ENCODE measurements at regions not wholly inside any gene's neighbourhood (a gene's known extent, or its start where the extent isn't known, plus 50 kb on each side); places are given as distances from the start of the nearest gene placed in this dataset.

GRCh38 chr2:107712857-107713256, 113.8 kb upstream of the RGPD4 start:
- H3K4me3 ChIP-seq, result peak overlapping the region in 1 of 4 donors; percentile 31
- no peak for TF ChIP-seq CTCF (IDR thresholded peaks at IDR 0.05)
- no peak for TF ChIP-seq POLR2A (IDR thresholded peaks at IDR 0.05)
- 26 to 36% methylated on average over 6 of the region's 6 CpGs for WGBS, 2 donors

GRCh38 chr2:107717661-107718060, 109.0 kb upstream of the RGPD4 start:
- Histone ChIP-seq H3K4me1 (no peaks in the 10 kb centered on the region), H3K9me3 (no peaks in the 10 kb centered on the region), H3K27ac (no peak overlapping the region), H3K27me3 (no peaks in the 10 kb centered on the region), H3K36me3 (no peaks in the 10 kb centered on the region), H3K4me3 (no peak overlapping the region)
- TF ChIP-seq POLR2A (IDR thresholded peaks at IDR 0.05) (no peak), CTCF (IDR thresholded peaks at IDR 0.05) (no peak)
- intact Hi-C loops (cut with DNase I), result no loop called here
- DNase-seq, result no peak
- 64 to 68% methylated on average over 5 of the region's 5 CpGs for WGBS, 2 donors

More at GRCh38 chr2:107712857-107713256, 113.8 kb upstream of the RGPD4 start:
- Histone ChIP-seq H3K27ac (no peak overlapping the region), H3K36me3 (no peaks in the 10 kb centered on the region), H3K9me3 (no peaks in the 10 kb centered on the region), H3K27me3 (no peaks in the 10 kb centered on the region), H3K4me1 (no peaks in the 10 kb centered on the region)
- intact Hi-C loops (cut with DNase I), result no loop called here
- DNase-seq, result no peak

GRCh38 chr2:107719141-107719540, 107.6 kb upstream of the RGPD4 start:
- Histone ChIP-seq H3K4me1 (no peaks in the 10 kb centered on the region), H3K27me3 (no peaks in the 10 kb centered on the region), H3K4me3 (no peak overlapping the region), H3K36me3 (no peaks in the 10 kb centered on the region), H3K27ac (no peak overlapping the region), H3K9me3 (no peaks in the 10 kb centered on the region)
- no peak for TF ChIP-seq CTCF (IDR thresholded peaks at IDR 0.05)
- DNase-seq, result no peak
- intact Hi-C loops (cut with DNase I), result no loop called here
- WGBS, 2 donors, result 88 to 100% methylated on average over 1 to 3 of the region's 3 CpGs

- WGBS, 2 donors, result 50 to 85% methylated on average over 6 to 7 of the region's 7 CpGs
- Histone ChIP-seq H3K9me3 (no peaks in the 10 kb centered on the region), H3K27ac (no peak overlapping the region), H3K36me3 (no peaks in the 10 kb centered on the region), H3K4me3 (no peak overlapping the region), H3K4me1 (no peaks in the 10 kb centered on the region), H3K27me3 (no peaks in the 10 kb centered on the region)
- no peak for DNase-seq
- TF ChIP-seq POLR2A (IDR thresholded peaks at IDR 0.05) (no peak), CTCF (IDR thresholded peaks at IDR 0.05) (no peak)
- intact Hi-C loops (cut with DNase I), result no loop called here
Observed at GRCh38 chr2:107719836-107720235, 106.9 kb upstream of the RGPD4 start.

GRCh38 chr2:107721178-107721577, 105.5 kb upstream of the RGPD4 start:
- TF ChIP-seq POLR2A (IDR thresholded peaks at IDR 0.05) (no peak), CTCF (IDR thresholded peaks at IDR 0.05) (no peak)
- WGBS, 2 donors, result 37 to 50% methylated on average over 3 of the region's 3 CpGs
- H3K9me3 ChIP-seq, result no peaks in the 10 kb centered on the region
- DNase-seq, result no peak
- intact Hi-C loops (cut with DNase I), result no loop called here
- no peak overlapping the region for H3K27ac ChIP-seq
- no peaks in the 10 kb centered on the region for H3K4me1 ChIP-seq
- no peaks in the 10 kb centered on the region for H3K36me3 ChIP-seq
- no peaks in the 10 kb centered on the region for H3K27me3 ChIP-seq
- no peak overlapping the region for H3K4me3 ChIP-seq

Data from esophagus squamous epithelium (tissue), 5 donors.